ENCODE measurements at regions not wholly inside any gene's neighbourhood (a gene's known extent, or its start where the extent isn't known, plus 50 kb on each side); places are given as distances from the start of the nearest gene placed in this dataset.

GRCh38 chr1:87400813-87401212, 72.1 kb downstream of the LMO4 start:
- Mint-ChIP-seq H3K4me3 (no peak overlapping the region), H3K4me1 (ENCODE audit: low read depth) (peaks cover 13% of the 10 kb centered on the region), H3K36me3 (ENCODE audit: low read depth) (no peaks in the 10 kb centered on the region), H3K27me3 (no peaks in the 10 kb centered on the region), H3K27ac (no peak overlapping the region), H3K9me3 (no peaks in the 10 kb centered on the region)
- no peak for TF ChIP-seq CTCF (IDR thresholded peaks at IDR 0.05)
- ChIA-PET POLR2A (no interaction called here), CTCF (no interaction called here)
- intact Hi-C loops (cut with DNase I, micrococcal nuclease), result loop anchor here in 1 of 2 experiments (5.0 kb wide), 1 partner anchor 69 kb away; no protein-coding TSS in a partner anchor
- no peak overlapping the region for H3K27ac ChIP-seq (ENCODE audit: low read depth in 1 of 2, low read length in 2 of 2)
- H3K36me3 ChIP-seq (ENCODE audit: insufficient read depth, low read length), result no peaks in the 10 kb centered on the region
- ATAC-seq (ENCODE audit: poor library complexity) (no peak), DNase-seq (no peak)
- H3K27me3 ChIP-seq (ENCODE audit: control insufficient read depth in 1 of 2, insufficient read depth in 2 of 2, low read length in 2 of 2), result no peaks in the 10 kb centered on the region
- H3K4me3 ChIP-seq (ENCODE audit: low read length), result no peak overlapping the region
- H3K4me1 ChIP-seq (ENCODE audit: insufficient read depth, low read length), result no peaks in the 10 kb centered on the region
- no peaks in the 10 kb centered on the region for H3K9me3 ChIP-seq (ENCODE audit: control insufficient read depth in 1 of 2, insufficient read depth in 1 of 2, low read length in 2 of 2)

- intact Hi-C loops (cut with DNase I, micrococcal nuclease), result loop anchor here in 1 of 2 experiments (5.0 kb wide), 1 partner anchor 70 kb away; no protein-coding TSS in a partner anchor
- no peak overlapping the region for H3K4me3 Mint-ChIP-seq
- H3K27ac ChIP-seq (ENCODE audit: low read depth in 1 of 2, low read length in 2 of 2), result no peak overlapping the region
- no peaks in the 10 kb centered on the region for H3K36me3 ChIP-seq (ENCODE audit: insufficient read depth, low read length)
- H3K4me1 ChIP-seq (ENCODE audit: insufficient read depth, low read length), result no peaks in the 10 kb centered on the region
- ATAC-seq (ENCODE audit: poor library complexity) (no peak), DNase-seq (no peak)
- ChIA-PET CTCF (no interaction called here), POLR2A (interaction anchor here (1.3 kb wide), 1 partner anchor 73 kb away, joined by 4 read pairs; the partner anchor contains the start of gene LMO4)
- H3K4me3 ChIP-seq (ENCODE audit: low read length), result no peak overlapping the region
- no peak overlapping the region for H3K27ac Mint-ChIP-seq
- H3K9me3 ChIP-seq (ENCODE audit: control insufficient read depth in 1 of 2, insufficient read depth in 1 of 2, low read length in 2 of 2), result no peaks in the 10 kb centered on the region
- H3K36me3 Mint-ChIP-seq (ENCODE audit: low read depth), result no peaks in the 10 kb centered on the region
- peaks cover 13% of the 10 kb centered on the region for H3K4me1 Mint-ChIP-seq (ENCODE audit: low read depth)
- H3K9me3 Mint-ChIP-seq, result no peaks in the 10 kb centered on the region
- no peaks in the 10 kb centered on the region for H3K27me3 ChIP-seq (ENCODE audit: control insufficient read depth in 1 of 2, insufficient read depth in 2 of 2, low read length in 2 of 2)
- TF ChIP-seq CTCF (IDR thresholded peaks at IDR 0.05), result no peak
- no peaks in the 10 kb centered on the region for H3K27me3 Mint-ChIP-seq
Observed at GRCh38 chr1:87402241-87403002, 73.7 kb downstream of the LMO4 start.

GRCh38 chr1:87403061-87403820, 74.6 kb downstream of the LMO4 start:
- Mint-ChIP-seq H3K36me3 (ENCODE audit: low read depth) (no peaks in the 10 kb centered on the region), H3K4me3 (no peak overlapping the region), H3K4me1 (ENCODE audit: low read depth) (peaks cover 13% of the 10 kb centered on the region), H3K27ac (no peak overlapping the region), H3K27me3 (no peaks in the 10 kb centered on the region), H3K9me3 (no peaks in the 10 kb centered on the region)
- CTCF ChIA-PET, result no interaction called here
- DNase-seq (no peak), ATAC-seq (ENCODE audit: poor library complexity) (no peak)
- Histone ChIP-seq H3K9me3 (ENCODE audit: control insufficient read depth in 1 of 2, insufficient read depth in 1 of 2, low read length in 2 of 2) (no peaks in the 10 kb centered on the region), H3K4me1 (ENCODE audit: insufficient read depth, low read length) (no peaks in the 10 kb centered on the region), H3K4me3 (ENCODE audit: low read length) (no peak overlapping the region), H3K27me3 (ENCODE audit: control insufficient read depth in 1 of 2, insufficient read depth in 2 of 2, low read length in 2 of 2) (no peaks in the 10 kb centered on the region), H3K27ac (ENCODE audit: low read depth in 1 of 2, low read length in 2 of 2) (no peak overlapping the region), H3K36me3 (ENCODE audit: insufficient read depth, low read length) (no peaks in the 10 kb centered on the region)
- TF ChIP-seq CTCF (IDR thresholded peaks at IDR 0.05), result no peak
- intact Hi-C loops (cut with DNase I, micrococcal nuclease), result loop anchor here in 1 of 2 experiments (5.0 kb wide), 1 partner anchor 71 kb away; no protein-coding TSS in a partner anchor
- POLR2A ChIA-PET, result interaction anchor here (1.3 kb wide), 1 partner anchor 74 kb away, joined by 4 read pairs; the partner anchor contains the start of gene LMO4

All from CD4-positive, alpha-beta T cell (primary cell).